ENCODE measurements at regions not wholly inside any gene's neighbourhood (a gene's known extent, or its start where the extent isn't known, plus 50 kb on each side); places are given as distances from the start of the nearest gene placed in this dataset.

GRCh38 chr12:27896419-27896990 is 76.0 kb downstream of the PTHLH start:
- TF ChIP-seq POLR2A (IDR thresholded peaks at IDR 0.05) (no peak), POLR2AphosphoS5 (IDR thresholded peaks at IDR 0.05) (no peak)
- TF ChIP-seq, protein P1, sequence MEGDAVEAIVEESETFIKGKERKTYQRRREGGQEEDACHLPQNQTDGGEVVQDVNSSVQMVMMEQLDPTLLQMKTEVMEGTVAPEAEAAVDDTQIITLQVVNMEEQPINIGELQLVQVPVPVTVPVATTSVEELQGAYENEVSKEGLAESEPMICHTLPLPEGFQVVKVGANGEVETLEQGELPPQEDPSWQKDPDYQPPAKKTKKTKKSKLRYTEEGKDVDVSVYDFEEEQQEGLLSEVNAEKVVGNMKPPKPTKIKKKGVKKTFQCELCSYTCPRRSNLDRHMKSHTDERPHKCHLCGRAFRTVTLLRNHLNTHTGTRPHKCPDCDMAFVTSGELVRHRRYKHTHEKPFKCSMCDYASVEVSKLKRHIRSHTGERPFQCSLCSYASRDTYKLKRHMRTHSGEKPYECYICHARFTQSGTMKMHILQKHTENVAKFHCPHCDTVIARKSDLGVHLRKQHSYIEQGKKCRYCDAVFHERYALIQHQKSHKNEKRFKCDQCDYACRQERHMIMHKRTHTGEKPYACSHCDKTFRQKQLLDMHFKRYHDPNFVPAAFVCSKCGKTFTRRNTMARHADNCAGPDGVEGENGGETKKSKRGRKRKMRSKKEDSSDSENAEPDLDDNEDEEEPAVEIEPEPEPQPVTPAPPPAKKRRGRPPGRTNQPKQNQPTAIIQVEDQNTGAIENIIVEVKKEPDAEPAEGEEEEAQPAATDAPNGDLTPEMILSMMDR (IDR thresholded peaks at IDR 0.05) = no peak
